GM19395 (cell line): ENCODE measurements at regions not wholly inside any gene's neighbourhood (a gene's known extent, or its start where the extent isn't known, plus 50 kb on each side); places are given as distances from the start of the nearest gene placed in this dataset.
A peak's percentile ranks its signal among the peaks of the same experiment; 100 is the strongest.

Experiments
- ATAC-seq: cut with Tn5 transposase; IDR thresholded peaks from one replicate; pipeline ENCODE4 v1.9.1; 2021; ENCODE audit warnings: mild to moderate bottlenecking, moderate library complexity; ENCODE audit not compliant: unreplicated experiment

DNA sequence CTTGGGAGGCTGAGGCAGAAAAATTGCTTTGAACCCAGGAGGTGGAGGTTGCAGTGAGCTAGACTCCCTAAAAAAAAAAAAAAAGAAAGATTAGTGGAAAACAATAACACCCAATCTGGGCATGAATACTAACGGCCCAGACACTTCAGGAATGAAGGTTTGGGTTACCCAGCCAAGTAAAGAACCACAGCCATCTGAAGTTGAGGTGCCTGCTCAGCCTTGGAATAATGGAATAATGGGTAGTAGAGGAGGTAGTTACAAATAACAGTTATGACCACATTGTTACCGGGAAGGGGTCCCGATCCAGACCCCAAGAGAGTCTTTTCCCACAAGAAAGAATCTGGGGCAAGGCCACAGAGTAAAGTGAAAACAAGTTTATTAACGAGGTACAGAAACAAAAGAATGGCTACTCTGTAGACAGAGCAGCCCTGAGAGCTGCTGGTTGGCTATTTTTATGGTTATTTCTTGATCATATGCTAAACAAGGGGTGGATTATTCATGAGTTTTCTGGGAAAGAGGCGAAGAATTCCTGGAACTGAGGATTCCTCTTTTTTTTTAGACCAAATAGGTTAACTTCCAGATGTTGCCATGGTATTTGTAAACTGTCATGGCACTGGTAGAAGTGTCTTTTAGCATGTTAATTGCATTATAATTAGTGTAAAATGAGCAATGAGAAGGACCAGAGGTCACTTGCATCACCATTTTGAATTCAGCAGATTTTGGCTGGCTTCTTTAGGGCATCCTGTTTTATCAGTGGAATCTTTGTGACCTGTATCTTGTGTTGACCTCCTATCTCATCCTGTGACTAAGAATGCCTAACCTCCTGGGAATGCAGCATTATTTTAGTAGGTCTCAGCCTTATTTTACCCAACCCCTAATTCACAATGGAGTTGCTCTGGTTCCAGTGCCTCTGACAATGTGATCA lies 96.2 kb upstream of the HAAO start:
- no peak for ATAC-seq

DNA sequence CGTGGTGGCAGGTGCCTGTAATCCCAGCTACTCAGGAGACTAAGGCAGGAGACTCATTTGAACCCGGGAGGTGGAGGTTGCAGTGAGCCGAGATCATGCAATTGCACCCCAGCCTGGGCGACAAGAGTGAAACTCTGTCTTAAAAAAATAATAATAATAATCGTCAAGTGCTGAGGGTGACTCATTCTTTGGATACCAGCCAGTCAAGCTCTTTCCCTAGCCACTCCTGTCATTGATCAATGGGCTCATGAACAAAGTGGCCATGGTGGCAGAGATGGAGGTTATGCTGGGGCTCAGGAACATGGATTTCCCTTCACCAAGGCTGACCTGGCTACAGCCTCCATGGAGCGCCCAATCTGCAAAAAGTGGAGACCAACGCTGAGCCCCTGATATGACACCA lies 94.5 kb upstream of the HAAO start:
- ATAC-seq, result no peak

DNA sequence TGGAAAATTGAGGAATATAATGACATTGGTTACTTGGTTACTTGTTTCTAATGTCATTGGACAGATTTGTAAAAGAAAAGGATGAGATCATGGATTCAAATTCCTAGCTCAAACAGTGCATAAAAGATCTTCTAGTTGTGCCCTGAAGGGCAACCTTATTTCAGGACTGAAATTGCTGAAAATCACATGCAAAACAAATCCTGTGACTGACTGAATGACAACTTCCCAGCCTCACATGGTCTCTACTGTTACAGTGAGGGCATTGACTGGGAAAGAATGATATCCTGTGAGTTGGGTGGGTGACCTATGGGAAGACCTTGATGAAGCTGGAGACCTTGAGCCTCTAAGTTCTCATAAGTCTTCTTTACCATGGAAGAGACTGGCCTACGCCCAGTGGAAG lies 90.4 kb upstream of the HAAO start:
- no peak for ATAC-seq

GRCh38 chr2:42881732-42882131 lies 89.3 kb upstream of the HAAO start:
- no peak for ATAC-seq

GRCh38 chr2:42880738-42881690 lies 88.6 kb upstream of the HAAO start:
- no peak for ATAC-seq

- no peak for ATAC-seq
These were observed 87.7 kb upstream of the HAAO start for GRCh38 chr2:42879913-42880737.

GRCh38 chr2:42879121-42879705 lies 86.8 kb upstream of the HAAO start:
- peak; percentile 14 for ATAC-seq

- peak; percentile 81 for ATAC-seq
These were observed 86.2 kb upstream of the HAAO start for GRCh38 chr2:42878581-42878980.

GRCh38 chr2:42877936-42878335 lies 85.6 kb upstream of the HAAO start:
- ATAC-seq, result no peak

GRCh38 chr2:42877511-42877910 lies 85.1 kb upstream of the HAAO start:
- no peak for ATAC-seq

- no peak for ATAC-seq
These were observed 84.0 kb upstream of the HAAO start for GRCh38 chr2:42876326-42876751.

GRCh38 chr2:42875880-42876279 lies 83.5 kb upstream of the HAAO start:
- no peak for ATAC-seq

- ATAC-seq, result no peak
These were observed 82.8 kb upstream of the HAAO start for GRCh38 chr2:42874949-42875801.

GRCh38 chr2:42872721-42873120 lies 80.3 kb upstream of the HAAO start:
- ATAC-seq, result no peak

DNA sequence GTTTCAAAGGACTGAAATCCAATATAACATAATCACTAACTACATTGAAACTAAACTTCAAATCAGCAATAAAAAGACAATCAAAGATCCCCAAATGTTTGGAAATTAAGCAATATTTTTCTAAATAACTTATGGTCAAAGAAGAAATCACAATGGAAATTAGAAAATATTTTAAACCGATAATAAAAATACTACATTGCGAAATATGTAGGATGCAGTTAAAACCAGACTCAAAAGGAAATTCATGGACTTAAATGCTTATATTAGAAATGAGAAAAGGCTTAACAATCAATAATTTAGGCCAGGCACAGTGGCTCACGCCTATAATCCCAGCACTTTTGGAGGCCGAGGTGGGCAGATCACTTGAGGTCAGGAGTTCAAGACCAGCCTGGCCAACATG lies 79.0 kb upstream of the HAAO start:
- no peak for ATAC-seq

GRCh38 chr2:42868874-42869273 lies 76.5 kb upstream of the HAAO start:
- ATAC-seq, result no peak

- ATAC-seq, result no peak
These were observed 75.7 kb upstream of the HAAO start for GRCh38 chr2:42868096-42868495.

DNA sequence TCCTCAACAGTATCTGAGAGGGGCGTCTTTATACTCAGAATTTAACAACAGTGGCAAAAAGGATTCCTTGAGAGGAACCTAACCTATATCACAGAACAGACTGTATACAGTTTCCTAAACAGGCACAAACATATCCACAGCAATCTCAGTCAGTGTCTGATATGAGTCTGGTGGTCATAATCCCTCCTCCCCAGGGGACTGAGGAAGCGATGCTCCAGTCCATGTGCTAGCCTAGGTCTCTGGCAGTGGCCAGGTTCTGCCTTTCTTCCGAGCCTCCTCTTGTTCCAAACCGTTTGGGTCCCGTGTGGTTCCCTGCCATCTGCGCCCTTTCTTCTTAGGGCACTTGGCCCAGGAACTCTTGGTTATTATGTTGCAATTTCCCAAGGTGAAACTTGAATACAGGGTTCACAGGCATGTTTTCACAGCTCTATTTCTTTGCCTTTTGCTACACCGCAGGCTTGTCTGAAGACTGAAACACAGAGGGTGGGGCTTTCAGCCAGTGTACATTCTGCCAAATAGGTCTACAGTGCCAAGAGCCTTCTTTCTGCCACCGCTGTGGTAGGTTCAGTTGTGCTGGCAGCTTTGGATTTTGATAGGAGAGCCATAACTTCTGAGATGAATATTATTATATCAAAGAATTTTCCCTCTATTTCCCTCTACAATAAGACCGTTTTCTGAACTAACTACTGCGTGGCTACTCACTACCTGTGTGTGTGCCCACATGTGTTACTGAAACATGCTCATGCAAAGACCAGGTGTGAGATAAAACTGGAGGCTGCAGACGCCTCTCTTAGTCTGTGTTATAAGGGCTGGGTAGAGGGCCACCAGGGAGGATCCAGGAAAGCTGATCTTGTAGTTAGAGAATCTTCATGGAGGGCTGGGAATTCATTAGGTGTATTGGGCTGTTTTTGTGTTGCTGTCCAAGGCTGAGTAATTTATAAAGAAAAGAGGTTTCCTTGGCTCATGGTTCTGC lies 75.0 kb upstream of the HAAO start:
- ATAC-seq, result no peak
